Heart right ventricle (tissue), 16 donors: ENCODE measurements at regions not wholly inside any gene's neighbourhood (a gene's known extent, or its start where the extent isn't known, plus 50 kb on each side); places are given as distances from the start of the nearest gene placed in this dataset.
"Not testable (repeated sequence)": the region's sequence is repeated elsewhere in the genome, so short reads cannot be mapped to it uniquely, and the experiment has no call there.

ENCODE experiments used
- ATAC-seq, 8 donors: fragments of 200-7000 bp; cut with Tn5 transposase; one replicate each; pipeline ENCODE4 v1.9.1; 2020; ENCODE audit warnings: mild to moderate bottlenecking in 8 of 8, moderate library complexity in 8 of 8, moderate number of reproducible peaks in 1 of 8
- DNase-seq, 2 donors: peaks; one replicate each; pipeline ENCODE4 v3.0.0-alpha.2; 2020
- H3K27ac ChIP-seq, 10 donors: fragments of 200-600 bp; sonication (generic) in 2 of 10; one replicate each; pipeline versions ENCODE4 v1.5.0 to v1.8.0; 2020 to 2022; ENCODE audit warnings: mild to moderate bottlenecking in 3 of 10
- H3K27me3 ChIP-seq, 7 donors: fragments of 200-600 bp; one replicate each; pipeline ENCODE4 v1.8.0; 2021 to 2022; ENCODE audit warnings: mild to moderate bottlenecking in 2 of 7
- H3K36me3 ChIP-seq, 9 donors: fragments of 200-600 bp; sonication (generic) in 1 of 9; one replicate each; pipeline versions ENCODE4 v1.5.0 to v1.8.0; 2020 to 2022; ENCODE audit warnings: mild to moderate bottlenecking in 2 of 9
- H3K4me1 ChIP-seq, 9 donors: fragments of 200-600 bp; sonication (generic) in 1 of 9; one replicate each; pipeline versions ENCODE4 v1.5.0 to v1.8.0; 2020 to 2022; ENCODE audit warnings: mild to moderate bottlenecking in 4 of 9
- H3K4me3 ChIP-seq, 10 donors: fragments of 200-600 bp; sonication (generic) in 2 of 10; one replicate each; pipeline versions ENCODE4 v1.5.0 to v1.8.0; 2020 to 2022; ENCODE audit warnings: mild to moderate bottlenecking in 7 of 10, moderate library complexity in 2 of 10
- H3K9me3 ChIP-seq, 11 donors: fragments of 200-600 bp in 10 of 11; sonication (generic) in 2 of 11; one replicate each; pipeline versions ENCODE4 v1.5.0 to v1.8.0; 2013 to 2022; ENCODE audit warnings: mild to moderate bottlenecking in 2 of 11, control low read depth in 1 of 11, moderate library complexity in 1 of 11
- CTCF ChIP-seq, 9 donors: fragments of 200-600 bp; sonication (generic) in 2 of 9; IDR thresholded peaks; one replicate each; pipeline versions ENCODE4 v1.5.0 to v1.8.0; 2021 to 2022; ENCODE audit warnings: antibody characterized with exemption in 9 of 9, mild to moderate bottlenecking in 5 of 9, moderate library complexity in 1 of 9
- WGBS, 2 donors: extraction: QIAGEN DNeasy Blood & Tissue Kit; methylation state at CpG; one replicate each; pipeline ENCODE4 v1.1.7; 2013; ENCODE audit warnings: inconsistent platforms in 1 of 2; 5-methylcytosine and 5-hydroxymethylcytosine counted together
- intact Hi-C, 10 donors: fragments of 100-400 bp; cut with DNase I; formaldehyde crosslinking; loops; one replicate each; pipeline versions ENCODE4 v1.11.1 to v1.14.2; 2022
- donor health status: Arrhythmogenic right ventricular cardiomyopathy.
- donor health status: ischemic (EF 13 %, LVEDD 7.1; RV severe dilation, severe dysfunction).
- donor health status: healthy with polysubstance abuse.
- donor health status: DM: no; HTN: yes; CAD: no.
- donor health status: DM: no; HTN: no; CAD: no.
- donor health status: ischemic (EF 25% LVEDD 6.9; RV normal size, moderate dysfunction).
- donor health status: ischemic (EF 25% LVEDD 5.7; RV mildly dilated, moderate dysfunction).
- donor health status: healthy.
- donor health status: DM: yes; HTN: yes; CAD: no.
- donor health status: Ischemic cardiomyopathy.
- donor health status: ischemic (EF 35%, LVEDD 5.7; RV mildly dilated, moderate dysfunction).
- donor health status: nonischemic (EF 11% LVEDD 7.7; RV severe dilation, severe dysfunction).
- donor health status: DM: yes; HTN: yes; CAD: no.
- donor health status: PGD.
- donor health status: ischemic (EF 29% LVEDD 5.4; RV normal size, mild dysfunction).
- donor health status: nonischemic (EF 23%, LVEDD 6.1; RV moderate dilation, normal function).

DNA sequence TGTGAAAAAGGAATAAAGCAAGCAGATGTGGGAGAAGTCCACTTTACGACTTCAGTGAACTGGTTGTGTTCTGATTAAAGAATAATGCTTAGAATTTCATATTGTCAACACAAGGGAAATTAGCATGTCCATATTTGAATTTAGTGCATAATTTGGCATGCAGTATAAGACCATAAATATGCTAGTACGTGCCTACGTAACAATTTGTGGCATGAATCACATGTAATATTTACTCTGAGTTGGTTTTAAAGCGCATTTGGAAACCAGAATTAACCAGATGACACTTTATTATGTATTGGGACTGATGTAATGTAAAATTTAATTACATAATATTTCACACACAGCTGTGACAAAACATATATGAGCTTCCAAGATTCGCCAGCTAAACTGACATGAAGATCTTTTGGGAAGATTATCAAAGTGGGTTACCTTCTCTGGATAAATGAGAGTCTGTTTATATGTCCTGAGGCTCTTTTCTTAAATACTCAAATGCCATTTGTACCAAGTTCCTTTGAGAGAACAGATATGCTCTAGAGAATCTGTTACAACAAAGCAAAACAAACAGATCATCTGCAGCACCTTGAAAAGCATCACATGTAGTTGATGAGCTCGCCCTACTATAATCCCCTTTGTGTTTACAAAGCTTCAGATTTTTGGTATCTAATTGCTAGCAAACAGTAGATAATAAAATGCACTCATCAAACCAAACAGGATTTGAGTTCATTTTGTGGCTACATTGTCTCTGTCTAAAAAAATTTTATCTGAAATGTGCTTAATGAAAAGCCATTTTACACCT, 1468.6 kb downstream of the CDH11 start:
- ATAC-seq (no peak), DNase-seq (no peak)
- no peak overlapping the region for H3K27ac ChIP-seq
- intact Hi-C loops: no loop called here
- no peaks in the 10 kb centered on the region for H3K36me3 ChIP-seq
- no peak overlapping the region for H3K4me3 ChIP-seq
- 75 to 84% methylated on average over 6 of the region's 6 CpGs for WGBS, 2 donors
- no peaks in the 10 kb centered on the region for H3K27me3 ChIP-seq
- no peaks in the 10 kb centered on the region for H3K4me1 ChIP-seq
- peaks cover 0 to 4% (median 0%) of the 10 kb centered on the region in 11 donors for H3K9me3 ChIP-seq
- TF ChIP-seq CTCF (IDR thresholded peaks at IDR 0.05): no peak

DNA sequence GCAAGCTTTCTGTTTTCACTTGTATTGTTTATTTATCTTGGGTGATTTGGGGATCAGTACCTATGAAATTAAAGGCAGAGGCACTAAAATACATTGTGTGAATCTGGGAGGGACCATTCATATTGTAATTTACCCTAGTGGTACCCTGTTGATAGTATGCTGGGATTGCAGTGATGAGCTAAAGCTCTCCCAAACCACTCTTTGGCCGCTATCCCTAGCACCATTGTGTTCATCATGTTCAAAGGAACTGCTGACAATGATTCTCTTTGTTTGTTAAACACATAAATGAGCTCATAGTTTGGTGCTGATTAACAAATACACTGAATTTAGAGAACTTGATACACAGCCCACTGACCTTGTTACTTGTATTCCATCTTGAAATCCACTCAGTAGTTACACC, 1469.8 kb downstream of the CDH11 start:
- H3K4me3 ChIP-seq: no peak overlapping the region
- H3K27ac ChIP-seq: no peak overlapping the region
- intact Hi-C loops: no loop called here
- no peak for DNase-seq
- WGBS, 2 donors: 80 to 81% methylated on average over 1 of the region's 1 CpG
- H3K36me3 ChIP-seq: no peaks in the 10 kb centered on the region
- H3K27me3 ChIP-seq: no peaks in the 10 kb centered on the region
- H3K9me3 ChIP-seq: peaks cover 0 to 4% (median 0%) of the 10 kb centered on the region in 11 donors
- ATAC-seq: no peak
- H3K4me1 ChIP-seq: no peaks in the 10 kb centered on the region
- TF ChIP-seq CTCF (IDR thresholded peaks at IDR 0.05): no peak

DNA sequence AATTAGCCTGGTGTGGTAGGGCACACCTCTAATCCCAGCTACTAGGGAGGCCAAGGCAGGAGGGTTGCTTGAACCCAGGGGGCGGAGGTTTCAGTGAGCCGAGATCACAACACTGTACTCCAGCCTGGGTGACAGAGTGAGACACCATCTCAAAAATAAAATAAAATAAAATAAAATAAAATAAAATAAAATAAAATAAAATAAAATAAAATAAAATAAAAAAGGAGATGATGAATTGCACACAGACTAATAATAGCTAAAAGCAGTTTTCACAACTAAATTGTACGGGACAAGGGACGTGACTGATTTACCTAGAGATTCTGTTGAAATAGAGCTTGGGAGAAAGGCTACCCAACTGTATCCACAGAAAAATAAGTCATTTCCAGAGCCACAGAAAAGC, 1471.3 kb downstream of the CDH11 start:
- Histone ChIP-seq H3K36me3 (no peaks in the 10 kb centered on the region), H3K4me1 (no peaks in the 10 kb centered on the region), H3K4me3 (no peak overlapping the region), H3K27ac (no peak overlapping the region), H3K9me3 (peaks cover 0 to 4% (median 0%) of the 10 kb centered on the region in 11 donors), H3K27me3 (no peaks in the 10 kb centered on the region)
- intact Hi-C loops: no loop called here
- no peak for TF ChIP-seq CTCF (IDR thresholded peaks at IDR 0.05)
- 79 to 89% methylated on average over 4 of the region's 4 CpGs for WGBS, 2 donors
- no peak for DNase-seq
- ATAC-seq: no peak

GRCh38 chr16:63633706-63634445, 1488.0 kb downstream of the CDH11 start:
- 84 to 87% methylated on average over 10 of the region's 10 CpGs for whole genome bisulfite sequencing, 2 donors
- ATAC-seq, H3K4me3 ChIP-seq, H3K27me3 ChIP-seq, DNase-seq, H3K4me1 ChIP-seq, H3K36me3 ChIP-seq, intact Hi-C loops, H3K27ac ChIP-seq: not testable (repeated sequence)
- H3K9me3 ChIP-seq: peaks cover 0 to 22% (median 0%) of the 10 kb centered on the region in 11 donors

DNA sequence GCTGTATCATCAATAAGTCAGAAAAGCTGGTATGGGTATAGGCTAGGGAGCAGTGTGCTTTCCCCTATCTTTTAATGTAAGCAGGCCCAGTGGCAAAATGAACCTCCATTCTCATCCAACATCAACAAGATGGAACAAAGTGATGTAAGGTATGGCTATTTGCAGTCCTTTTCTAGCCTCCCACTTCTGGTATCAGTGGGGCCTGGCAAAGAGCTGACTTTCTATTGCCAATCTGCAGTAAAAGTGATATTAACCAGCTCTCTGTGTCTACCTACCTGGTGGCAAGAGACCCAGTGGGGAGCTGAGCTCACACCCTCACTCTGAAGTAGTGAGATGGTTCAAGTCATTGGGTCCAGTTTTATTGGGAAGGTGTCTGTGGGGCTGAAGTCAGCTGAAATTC, 1492.6 kb downstream of the CDH11 start:
- intact Hi-C loops: no loop called here
- TF ChIP-seq CTCF (IDR thresholded peaks at IDR 0.05): no peak

More for the DNA sequence above, 1492.6 kb downstream of the CDH11 start:
- no peaks in the 10 kb centered on the region for H3K36me3 ChIP-seq
- DNase-seq (no peak), ATAC-seq (no peak)
- no peaks in the 10 kb centered on the region for H3K4me1 ChIP-seq
- no peak overlapping the region for H3K4me3 ChIP-seq
- no peaks in the 10 kb centered on the region for H3K27me3 ChIP-seq
- no peak overlapping the region for H3K27ac ChIP-seq
- peaks cover 0 to 21% (median 0%) of the 10 kb centered on the region in 11 donors for H3K9me3 ChIP-seq
